Hypothalamus (tissue), 51 donors: ENCODE measurements at regions not wholly inside any gene's neighbourhood (a gene's known extent, or its start where the extent isn't known, plus 50 kb on each side); places are given as distances from the start of the nearest gene placed in this dataset.
"Not testable (repeated sequence)": the region's sequence is repeated elsewhere in the genome, so short reads cannot be mapped to it uniquely, and the experiment has no call there.

Experiments
- DNase-seq, 51 donors: peaks; one replicate each; lab custom pipeline; 2025; lab: John Stamatoyannopoulos, UW

DNA sequence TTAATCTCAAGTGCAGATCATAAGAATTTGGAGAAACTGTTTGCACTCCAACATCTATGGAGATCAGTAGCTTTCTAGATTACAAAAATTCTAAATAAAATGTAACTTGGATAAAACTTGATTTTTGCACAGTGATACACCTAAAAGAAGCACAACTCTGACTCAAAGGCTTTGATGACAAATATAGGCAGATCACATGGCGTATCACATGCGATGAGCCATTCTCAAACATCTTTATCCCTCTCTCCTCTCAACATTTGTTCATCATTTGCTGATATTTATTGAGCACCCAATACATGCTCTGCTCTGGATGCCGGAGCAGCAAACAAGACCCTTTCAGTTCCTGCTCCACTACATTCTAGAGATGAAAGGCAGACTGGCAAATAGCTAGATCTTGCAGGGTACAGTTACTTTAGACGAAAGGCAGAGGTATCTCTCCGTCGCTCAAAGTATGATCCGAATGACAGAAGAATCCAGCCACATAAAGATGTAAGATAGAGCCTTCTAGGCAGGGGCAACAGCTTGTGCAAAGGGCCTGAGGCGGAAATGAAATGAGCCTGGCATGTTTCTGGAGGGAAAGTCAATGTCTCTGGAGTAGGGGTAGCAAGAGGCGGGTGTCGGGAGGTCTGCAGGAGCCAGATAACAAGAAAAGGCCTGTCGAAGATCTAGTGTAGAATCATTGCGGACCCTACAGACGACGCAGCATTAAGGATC is 145.8 kb upstream of the ERRFI1 start:
- DNase-seq: peak in 1 of 51 donors; percentile 21

DNA sequence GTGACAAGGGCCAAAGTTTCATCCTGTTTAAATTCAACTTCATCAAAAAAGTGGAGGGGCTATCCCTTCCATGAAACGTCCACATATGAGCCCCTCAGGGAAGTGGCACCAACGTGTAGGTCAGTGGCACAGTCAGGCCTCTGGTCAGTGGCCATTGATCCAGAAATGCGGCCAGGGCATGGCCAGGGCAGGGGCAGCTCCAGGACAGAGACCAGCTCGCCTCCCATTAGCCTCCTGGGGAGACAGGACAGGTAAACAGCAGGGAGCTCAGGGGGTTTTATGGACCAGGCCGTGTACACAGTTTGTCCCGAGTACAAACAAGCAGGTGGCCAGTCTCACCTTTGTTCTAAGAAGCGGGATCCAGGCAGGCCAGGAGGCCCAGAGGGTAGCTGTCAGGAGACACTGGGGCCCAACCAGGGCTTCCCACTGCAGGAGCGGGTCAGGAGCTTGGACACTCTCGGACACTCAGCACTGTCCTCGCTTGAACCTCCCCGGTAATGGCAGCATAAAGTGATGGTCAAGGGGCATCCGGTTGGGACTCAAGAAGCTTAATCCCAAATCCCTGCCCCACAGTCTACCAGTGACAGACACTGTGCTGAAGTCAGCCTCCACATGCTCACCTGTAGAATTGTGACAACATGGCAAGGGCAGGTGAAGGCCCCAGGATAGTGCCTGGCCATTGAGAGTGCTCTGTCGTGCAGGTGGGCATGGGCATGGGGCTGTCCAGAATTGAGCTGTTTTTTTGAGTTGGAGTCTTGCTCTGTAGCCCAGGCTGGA is 144.1 kb upstream of the ERRFI1 start:
- no peak for DNase-seq

DNA sequence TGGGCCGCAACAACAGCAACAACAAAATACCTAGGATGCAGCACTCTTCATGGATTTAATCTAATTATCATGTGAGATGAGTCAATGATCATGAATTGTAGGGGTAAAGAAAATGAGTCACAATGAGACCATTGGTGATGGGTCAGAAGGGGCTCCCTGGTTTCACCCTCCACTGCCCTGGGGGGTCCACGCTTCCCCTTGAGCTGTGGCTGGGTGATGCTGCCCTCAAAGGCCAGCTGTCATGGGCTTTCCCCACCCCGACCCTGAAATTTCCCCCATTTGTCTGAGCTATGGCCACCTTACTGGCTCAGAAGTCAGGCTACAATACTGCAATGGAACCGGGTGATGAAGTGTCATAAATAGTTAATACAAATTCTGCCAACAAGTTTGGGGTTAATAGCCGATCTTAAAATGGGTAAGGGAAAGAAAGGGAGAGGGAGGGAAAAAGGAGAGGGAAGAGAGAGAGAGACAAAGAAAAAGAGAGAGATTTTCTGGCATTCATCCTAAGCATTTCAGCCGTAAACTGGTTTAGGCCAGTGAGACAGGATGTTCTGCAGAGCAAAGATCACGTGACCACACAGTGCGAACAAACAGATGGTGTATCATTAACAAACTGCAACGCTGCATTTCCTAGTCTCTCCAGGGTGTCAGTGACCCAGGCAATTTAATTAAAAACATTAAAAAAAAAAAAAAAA is 143.4 kb upstream of the ERRFI1 start:
- peak in 23 of 51 donors; percentile 1 to 53 (median 15) for DNase-seq

DNA sequence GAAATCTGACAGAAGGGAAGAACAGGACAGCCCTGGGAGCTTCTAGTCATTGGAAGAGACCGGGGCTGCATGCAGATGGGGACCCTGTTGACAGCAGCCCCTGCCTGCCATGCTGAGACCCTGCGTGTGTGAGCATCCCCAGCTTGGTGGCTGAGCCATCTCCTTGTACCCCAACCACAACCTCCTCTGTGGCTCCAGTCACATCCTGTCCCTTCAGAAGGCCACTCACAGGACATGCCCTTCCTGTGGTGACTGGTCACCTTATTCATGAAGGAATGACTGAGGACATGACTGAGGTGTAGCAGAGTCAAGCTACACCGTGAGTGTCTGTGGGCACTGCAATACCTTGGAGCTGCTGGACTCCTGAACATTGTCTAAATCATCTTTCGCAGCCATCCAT is 141.8 kb upstream of the ERRFI1 start:
- no peak for DNase-seq

DNA sequence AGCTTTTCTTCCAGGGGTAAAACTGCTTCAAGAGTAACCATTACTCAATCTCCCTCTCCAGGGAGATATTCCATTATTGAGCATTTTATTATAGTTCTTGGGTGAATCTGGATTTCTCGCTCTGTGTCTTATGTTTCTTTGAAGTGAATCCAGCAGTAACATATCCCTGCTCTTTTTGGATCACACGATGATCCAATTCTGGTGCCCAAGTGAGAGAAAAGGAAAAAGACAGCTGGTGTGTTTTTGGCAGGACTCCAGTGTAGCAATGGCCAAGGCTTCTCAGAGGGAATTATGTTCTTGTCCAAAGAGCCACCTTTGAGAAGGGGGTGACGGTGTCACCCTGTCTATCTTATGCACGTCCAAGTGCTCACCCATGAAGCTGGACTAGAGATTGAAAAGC is 140.3 kb upstream of the ERRFI1 start:
- no peak for DNase-seq

DNA sequence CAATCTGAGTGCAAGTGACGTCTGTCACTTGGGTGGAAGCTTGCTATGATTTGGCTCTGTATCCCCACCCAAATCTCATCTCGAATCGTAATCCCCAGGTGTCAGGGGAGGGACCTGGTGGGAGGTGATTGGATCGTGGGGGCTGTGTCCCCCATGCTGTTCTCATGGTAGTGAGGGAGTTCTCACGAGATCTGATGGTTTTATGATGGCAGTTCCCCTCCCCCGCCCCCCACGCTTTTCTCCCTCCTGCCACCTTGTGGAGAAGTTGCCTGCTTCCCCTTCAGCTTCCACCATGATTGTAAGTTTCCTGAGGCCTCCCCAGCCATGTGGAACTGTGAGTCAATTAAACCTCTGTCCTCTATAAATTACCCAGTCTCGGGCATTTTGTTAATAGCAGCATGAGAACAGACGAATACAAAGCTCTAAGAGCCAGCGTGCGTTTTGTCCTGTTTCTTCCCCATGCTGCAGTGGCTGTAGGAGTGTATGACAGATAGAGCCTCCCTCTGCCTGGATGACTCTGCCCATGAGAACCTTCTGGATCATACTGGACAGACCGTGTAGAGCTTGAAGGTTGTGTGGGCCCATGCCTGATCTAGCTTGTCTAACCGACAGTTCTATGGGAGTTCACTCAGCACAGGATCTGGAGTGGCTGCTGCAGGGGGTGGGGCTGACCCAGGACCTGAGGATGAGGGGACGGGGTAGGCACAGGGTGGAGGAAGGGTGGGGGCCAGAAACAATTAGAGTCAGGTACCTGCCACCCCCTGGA is 139.7 kb upstream of the ERRFI1 start:
- peak in 1 of 51 donors; percentile 36 for DNase-seq

DNA sequence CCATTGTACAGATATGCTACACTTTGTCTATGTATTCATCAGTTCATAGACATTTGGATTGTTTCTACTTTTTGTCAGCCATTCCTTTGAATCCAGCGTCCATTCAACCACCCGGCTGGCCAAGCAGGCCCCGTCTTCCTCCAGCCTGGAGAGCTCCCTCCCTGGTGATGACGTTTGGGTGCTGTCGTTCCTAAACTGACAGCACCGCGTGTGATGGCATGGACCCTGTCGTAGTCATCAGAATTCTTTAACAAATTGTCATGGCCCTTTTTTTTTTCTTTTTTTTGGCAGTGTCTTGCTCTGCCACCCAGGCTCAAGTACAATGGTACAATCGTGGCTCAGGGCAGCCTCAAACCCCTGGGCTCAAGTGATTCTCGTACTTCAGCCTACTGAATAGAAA is 138.6 kb upstream of the ERRFI1 start:
- DNase-seq: no peak

DNA sequence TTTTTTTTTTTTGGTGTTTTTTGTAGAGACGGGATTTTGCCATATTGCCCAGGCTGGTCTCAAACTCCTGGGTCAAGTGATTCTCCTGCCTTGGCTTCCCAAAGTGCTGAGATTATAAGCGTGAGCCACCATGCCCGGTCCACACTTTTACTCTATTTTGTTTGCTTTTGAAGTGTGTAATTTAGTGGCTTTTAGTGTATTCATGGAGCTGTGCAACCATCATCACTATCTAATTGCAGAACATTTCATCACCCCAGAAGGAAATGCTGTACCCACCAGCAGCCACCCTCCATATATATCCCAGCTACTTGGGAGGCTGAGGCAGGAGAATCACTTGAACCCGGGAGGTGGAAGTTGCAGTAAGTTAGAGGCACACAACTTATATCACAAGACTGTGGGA is 136.9 kb upstream of the ERRFI1 start:
- DNase-seq: no peak

DNA sequence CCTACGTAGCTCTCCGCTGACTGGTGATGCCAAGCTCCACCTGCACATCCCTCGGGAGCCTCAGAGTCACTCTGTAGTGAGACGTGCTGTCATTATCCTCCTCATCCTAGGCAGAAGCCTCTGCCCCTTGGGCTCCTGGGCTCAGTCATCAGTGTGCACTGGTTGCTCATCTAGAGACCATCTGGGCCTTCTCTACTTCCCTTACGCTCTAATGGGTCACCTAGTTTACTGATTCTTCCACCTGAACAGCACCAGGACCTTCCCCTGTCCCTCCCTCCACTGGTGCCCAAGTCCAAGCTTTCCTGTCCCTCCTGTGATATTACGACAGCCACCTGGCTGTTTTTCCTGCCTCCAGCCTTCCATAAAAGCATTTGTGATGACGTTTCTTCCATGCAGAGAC is 136.1 kb upstream of the ERRFI1 start:
- DNase-seq: no peak

DNA sequence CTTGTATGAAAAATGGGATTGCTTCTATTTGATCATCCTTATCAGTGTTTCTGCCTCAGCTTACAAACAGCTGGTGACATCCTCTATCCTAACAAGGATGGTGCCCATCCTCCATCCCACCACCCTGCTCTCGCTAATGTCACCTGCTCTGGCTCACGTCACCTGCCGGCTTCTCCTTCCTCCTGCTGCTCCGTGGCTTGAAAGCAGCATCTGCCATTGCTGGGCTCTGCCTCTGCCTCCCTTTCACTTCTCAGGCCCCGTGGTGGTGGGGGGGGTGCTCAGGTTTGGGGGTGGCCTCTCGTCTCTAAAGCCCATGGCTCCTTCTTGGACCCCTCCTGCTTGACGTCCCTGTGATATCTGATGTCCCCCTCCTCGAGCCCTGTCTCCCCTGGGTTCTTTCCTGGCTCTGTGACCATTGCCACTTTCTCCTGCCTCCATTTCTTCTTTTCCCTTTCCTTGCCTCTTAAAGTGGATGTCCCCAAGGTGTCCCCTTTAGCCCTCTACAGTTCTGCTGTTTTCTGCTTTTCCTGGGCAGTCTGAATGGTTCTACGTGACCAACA is 135.5 kb upstream of the ERRFI1 start:
- DNase-seq: no peak

DNA sequence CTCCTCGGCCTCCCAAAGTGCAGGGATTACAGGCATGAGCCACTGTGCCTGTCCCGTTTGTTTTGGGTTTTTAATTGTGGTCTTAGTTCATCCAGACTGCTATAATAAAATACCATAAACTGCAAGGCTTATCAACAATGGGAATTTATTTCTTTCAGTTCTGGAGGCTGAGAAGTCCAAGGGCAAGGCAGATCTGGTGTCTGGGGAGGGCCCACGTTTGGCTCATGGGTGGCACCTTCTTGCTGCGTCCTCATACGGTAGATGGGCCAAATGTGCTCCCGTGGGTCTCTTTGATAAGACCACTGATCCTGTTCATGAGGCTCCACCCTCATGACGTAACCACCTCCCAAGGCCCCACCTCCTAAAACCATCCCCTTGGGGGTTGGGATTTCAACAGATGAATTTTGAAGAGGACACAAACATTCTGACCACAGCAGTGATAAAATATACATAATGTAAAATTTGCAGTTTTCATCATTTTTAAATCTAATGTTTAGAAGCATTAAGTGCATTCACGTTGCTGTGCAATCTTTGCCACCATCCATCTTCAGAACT is 133.4 kb upstream of the ERRFI1 start:
- no peak for DNase-seq

DNA sequence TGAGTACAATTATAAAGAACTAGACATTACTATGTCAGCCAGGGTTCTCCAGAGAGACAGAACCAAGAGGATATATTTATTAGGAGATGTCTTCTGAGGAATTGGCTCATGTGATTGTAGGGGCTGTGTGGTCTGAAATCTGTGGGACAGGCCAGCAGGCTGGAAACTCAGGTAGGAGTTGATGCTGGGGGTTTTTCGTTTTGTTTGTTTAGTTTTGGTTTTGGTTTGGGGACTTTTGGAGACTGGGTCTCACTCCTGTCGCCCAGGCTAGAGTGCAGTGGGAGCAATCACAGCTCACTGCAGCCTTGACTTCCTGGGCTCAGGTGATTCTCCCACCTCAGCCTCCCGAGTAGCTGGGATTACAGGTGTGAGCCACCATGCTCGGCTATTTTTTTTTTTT is 132.9 kb upstream of the ERRFI1 start:
- no peak for DNase-seq

DNA sequence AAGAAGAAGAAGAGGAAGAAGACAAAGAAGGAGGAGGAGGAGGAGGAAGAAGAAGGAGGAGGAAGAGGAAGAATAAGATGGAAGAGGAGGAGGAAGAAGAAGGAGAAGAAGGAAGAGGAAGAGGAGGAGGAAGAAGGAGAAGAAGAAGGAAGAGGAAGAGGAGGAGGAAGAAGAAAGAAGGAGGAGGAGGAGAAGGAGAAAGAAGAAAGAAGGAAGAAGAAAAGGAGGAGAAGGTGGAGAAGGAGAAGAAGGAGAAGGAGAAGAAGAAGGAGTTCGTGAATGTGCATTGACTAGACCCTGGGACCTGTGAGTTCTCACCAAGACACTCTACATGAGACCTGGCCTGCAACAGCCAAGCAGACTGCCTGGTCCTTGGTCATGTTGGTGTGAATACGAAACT is 131.7 kb upstream of the ERRFI1 start:
- DNase-seq: no peak

DNA sequence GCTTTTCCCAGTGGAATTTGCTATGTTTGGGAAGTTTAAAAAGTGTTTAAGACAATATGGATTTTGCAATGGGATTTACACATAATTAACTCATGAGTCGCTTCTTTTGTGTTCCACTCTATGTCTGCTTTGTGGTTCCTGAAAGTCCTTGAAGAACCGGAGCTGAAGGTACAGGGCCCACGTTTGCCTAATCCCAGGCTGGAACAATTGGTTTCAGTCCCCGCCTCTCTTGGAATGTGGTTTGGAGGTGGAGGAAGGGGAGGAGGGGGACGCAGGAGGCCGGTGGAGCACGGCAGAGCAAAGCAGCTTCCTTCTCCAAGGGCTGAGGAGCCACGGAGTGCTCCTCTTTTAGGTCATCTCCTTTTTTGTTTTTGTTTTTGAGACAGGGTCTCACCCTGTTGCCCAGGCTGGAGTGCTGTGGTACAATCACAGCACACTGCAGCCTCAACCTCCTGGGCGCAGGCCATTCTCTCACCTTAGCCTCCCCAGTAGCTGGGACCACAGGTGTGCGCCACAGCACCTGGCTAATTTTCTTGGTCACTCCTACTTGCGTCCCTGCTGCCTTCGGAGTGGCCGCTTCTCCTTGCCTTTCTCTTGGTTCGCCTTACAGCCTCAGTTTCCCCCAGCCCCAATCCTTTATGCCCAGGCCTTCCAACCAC is 129.5 kb upstream of the ERRFI1 start:
- no peak for DNase-seq

DNA sequence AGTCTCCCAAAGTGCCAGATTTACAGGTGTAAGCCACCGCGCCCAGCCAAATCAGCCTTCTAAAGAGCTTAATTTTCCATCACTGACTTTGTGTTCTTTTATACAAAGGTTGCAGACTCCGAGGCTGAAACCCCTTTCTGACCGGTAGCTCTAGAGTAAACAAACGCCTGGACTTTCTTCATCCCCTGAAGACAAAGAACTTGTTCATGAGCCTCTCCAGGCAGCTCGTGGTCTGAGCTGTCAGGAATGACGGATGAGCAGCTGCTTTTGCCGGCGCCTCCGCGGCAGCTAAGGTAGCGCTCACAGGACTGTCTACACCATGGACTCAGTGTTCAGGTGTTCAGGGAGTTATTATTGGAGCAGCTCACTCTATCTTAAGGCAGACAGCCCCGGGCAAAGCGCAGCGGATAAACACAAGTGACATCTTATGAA is 128.5 kb upstream of the ERRFI1 start:
- DNase-seq: peak in 1 of 51 donors; percentile 3

DNA sequence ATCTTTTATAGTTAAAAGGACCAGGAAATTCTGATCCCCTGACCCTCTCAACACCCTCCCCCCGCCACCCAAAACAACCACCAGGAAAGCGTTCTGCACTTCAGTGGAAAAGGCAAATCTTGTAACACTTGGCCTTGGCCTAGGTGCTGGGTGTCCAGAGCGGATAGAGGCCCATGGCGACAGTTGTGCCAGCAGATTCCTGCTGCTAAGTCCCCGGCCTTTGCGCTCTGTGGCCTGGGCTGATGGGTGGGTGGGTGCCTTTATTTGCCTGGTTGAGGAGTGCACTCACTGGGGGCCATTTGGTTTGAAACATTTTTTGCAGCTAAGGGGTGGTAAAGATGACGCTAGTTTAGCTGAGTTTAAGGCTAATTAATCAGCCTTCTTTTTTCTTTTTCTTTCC is 127.9 kb upstream of the ERRFI1 start:
- no peak for DNase-seq

DNA sequence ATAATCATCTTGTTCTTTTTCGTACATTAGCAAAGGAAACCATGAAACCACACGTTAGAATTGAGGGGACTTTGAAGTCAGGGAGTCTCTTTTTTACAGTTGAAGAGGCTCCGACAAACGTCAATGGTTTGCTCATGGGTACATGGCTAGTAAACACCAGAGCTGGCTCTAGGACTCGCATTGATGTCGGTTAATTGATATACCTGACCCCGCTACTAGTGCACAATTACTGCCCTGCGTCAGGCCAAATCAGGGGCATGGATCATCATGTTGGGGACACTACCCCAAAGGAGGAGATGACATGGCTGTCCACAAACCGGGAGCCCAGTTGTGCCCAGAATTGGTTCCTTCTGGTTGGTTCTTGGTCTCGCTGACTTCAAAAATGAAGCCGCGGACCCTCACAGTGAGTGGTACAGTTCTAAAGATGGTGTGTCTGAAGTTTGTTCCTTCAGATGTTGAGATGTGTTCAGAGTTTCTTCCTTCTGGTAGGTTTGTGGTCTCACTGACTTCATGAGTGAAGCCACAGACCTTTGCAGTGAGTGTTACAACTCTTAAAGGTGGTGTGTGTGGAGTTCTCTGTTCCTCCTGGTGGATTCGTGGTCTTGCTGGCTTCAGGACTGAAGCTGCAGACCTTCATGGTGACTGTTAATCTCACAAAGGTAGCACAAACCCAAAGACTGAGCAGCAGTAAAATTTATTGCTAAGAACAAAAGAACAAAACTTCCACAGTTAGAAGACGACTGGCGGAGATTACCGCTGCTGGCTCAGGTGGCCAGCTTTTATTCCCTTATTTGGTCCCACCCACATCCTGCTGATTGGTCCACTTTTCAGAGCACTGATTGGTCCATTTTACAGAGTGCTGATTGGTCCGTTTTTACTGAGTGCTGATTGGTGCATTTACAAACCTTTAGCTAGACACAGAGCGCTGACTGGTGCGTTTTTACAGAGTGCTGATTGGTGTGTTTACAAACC is 126.9 kb upstream of the ERRFI1 start:
- DNase-seq: no peak

DNA sequence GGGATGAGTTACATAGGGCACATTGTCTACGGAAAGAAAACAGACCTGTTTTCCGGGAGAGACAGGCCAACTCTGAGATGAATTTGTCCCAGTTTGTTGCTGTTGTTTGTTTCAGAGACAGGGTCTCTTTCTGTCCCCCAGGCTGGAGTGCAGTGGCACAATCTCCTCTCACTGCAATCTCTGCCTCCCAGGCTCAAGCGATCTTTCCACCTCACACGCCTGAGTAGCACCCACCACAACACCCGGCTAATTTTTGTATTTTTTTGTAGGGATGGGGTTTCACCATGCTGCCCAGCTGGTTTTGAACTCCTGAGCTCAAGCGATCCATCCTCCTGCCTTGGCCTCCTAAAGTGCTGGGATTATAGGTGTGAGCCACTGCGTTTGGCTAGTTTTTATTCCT is 125.5 kb upstream of the ERRFI1 start:
- no peak for DNase-seq

DNA sequence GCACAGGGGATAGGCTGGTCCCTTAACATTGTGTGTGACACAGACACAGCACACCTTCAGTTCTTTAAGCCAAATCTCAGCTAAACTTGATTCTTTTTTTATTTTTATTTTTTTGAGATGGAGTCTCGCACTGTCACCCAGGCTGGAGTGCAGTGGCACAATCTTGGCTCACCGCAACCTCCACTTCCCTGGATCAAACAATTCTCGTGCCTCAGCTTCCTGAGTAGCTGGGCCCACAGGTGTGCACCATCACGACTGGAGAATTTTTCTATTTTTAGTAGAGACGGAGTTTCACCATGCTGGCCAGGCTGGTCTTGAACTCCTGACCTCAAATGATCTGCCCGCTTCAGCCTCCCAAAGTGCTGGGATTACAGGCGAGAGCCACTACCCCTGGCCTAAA is 123.6 kb upstream of the ERRFI1 start:
- not testable (repeated sequence) for DNase-seq
